HG03066 (cell line): ENCODE measurements at regions not wholly inside any gene's neighbourhood (a gene's known extent, or its start where the extent isn't known, plus 50 kb on each side); places are given as distances from the start of the nearest gene placed in this dataset.

Experiments used
- ATAC-seq: cut with Tn5 transposase; IDR thresholded peaks from one replicate; pipeline ENCODE4 v1.9.1; 2021; ENCODE audit warnings: low read depth; ENCODE audit not compliant: unreplicated experiment

DNA sequence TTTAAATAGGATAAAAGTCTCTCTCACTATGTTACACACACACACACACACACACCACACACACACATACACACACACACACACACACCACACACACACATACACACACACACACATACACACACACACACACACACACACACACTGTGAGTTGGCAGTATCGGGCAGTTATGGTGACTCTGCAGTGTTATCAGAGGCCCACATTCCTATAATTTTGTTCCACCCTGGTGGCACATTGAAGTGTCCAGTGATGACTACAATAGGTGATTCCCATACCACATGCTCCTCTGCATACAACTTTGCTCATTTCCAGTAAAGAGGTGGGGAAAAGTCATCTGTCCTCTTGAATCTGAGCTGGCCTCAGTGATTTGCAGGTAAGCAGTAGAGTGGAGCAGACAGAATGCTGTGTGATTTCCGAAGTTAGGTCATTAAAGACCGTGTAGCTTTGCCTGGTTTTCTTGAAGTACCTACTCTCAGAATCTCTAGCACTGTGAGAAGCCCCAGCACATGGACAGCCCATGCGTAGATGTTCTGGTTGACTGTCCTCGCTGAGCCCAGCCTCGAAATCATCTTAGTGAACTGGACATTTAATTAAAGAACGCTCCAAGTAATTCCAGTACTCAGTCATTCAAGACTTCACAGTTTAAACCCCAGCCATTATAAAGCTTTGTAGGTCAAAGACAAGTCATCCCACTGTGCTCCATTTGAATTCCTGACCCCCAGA lies 836.6 kb upstream of the SOX9 start:
- no peak for ATAC-seq

GRCh38 chr17:71286625-71287024 lies 834.2 kb upstream of the SOX9 start:
- no peak for ATAC-seq

DNA sequence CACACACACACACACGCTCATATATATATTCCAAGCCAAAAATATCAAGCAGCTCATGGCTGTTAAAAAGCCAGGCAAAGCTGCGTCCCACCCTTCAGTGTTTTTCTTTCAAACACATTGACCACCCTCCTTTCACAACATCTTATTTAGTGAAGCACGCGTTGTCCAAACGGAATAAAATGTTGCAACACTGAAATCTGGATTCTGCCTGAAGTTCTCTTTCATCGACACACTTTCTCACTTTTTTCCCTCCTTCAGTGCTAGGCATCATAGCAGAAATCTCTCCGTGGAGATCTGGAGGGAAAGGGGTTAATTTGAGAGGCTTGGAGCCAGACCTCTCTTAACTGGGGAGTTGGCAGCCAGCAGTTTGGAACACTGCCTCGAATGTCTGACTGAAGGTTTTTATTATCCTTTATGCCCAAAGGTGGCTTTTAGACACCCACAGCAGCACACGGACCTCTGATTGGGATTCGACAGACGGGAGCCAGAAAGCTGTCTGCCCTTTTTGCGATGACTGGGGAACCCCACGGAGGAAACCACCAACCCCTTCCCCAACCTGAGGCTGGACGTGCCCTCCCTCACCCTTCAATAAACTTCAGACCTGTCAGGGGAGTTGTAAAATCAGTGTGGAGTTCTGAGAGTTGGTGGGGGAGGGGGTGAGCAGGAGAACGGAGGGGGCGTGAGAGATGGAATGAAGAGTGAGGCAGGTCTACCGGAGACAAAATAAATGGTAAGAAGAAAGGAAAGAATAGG lies 833.6 kb upstream of the SOX9 start:
- no peak for ATAC-seq

DNA sequence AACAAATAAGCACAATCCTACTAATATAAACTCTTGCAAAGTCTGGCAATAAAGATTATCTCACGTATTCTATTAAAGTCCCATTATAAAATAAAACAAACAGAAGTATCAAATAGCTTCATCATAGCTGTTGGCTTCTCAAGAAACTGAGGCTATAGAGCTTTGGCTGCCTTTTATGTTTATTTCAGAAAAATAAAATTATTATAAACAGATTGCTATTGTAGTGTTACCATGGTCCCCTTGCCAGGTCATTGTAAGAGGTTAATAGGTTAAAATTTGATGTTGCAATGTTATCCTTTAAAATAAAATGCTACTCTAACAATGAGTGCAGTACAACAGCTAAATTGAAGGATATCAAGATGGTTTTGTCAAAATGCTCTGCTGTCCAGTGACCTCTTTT lies 828.8 kb upstream of the SOX9 start:
- no peak for ATAC-seq

GRCh38 chr17:71296005-71296404 lies 824.8 kb upstream of the SOX9 start:
- ATAC-seq = no peak

- no peak for ATAC-seq
Measured at GRCh38 chr17:71301063-71301462, 819.8 kb upstream of the SOX9 start.

- ATAC-seq = no peak
Measured at GRCh38 chr17:71302721-71303549, 817.9 kb upstream of the SOX9 start.

- ATAC-seq = no peak
Measured at GRCh38 chr17:71304498-71305158, 816.2 kb upstream of the SOX9 start.

GRCh38 chr17:71313866-71314265 lies 807.0 kb upstream of the SOX9 start:
- no peak for ATAC-seq

DNA sequence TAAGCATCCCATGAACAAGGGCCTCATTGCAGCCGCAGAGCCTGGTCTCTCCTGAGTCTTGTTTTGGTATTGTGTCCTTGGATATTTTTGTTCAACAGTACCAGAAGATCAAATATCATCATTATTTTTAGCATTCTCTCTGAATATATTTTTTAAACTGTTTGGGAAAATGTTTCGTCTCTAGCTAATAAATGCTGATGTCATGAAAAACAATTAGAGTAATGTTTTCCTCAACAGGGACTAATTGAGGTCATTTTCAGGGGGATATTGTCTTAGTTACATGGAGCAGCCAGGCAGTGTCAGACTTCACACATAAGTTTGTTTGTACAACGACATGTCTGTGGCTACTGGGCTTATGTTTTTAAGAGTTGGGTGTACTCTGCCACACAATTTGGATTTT lies 805.3 kb upstream of the SOX9 start:
- ATAC-seq = no peak

GRCh38 chr17:71316176-71316897 lies 804.5 kb upstream of the SOX9 start:
- no peak for ATAC-seq

GRCh38 chr17:71320009-71320796 lies 800.6 kb upstream of the SOX9 start:
- no peak for ATAC-seq

DNA sequence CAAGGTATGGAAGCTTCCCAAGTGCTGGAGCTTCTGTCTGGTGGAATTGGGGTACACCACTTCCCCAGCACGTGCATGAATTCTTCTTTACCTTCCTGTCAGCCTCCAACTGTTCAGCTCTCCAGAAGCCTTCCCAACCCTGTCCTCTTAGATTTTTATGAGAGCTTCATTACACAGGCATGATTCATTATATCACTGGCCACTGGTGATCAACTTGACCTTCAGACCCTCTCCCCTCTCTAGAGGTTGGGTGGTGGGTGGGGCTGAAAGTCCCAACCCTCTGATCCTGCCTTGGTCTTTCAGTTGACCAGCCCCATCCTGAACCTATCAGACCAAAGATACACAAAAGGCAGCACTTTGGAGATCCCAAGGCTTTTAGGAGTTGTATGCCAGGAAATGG lies 795.7 kb upstream of the SOX9 start:
- ATAC-seq = no peak

- no peak for ATAC-seq
Measured at GRCh38 chr17:71325886-71326285, 794.9 kb upstream of the SOX9 start.

- ATAC-seq = no peak
Measured at GRCh38 chr17:71327376-71328059, 793.3 kb upstream of the SOX9 start.

GRCh38 chr17:71329310-71330098 lies 791.3 kb upstream of the SOX9 start:
- no peak for ATAC-seq

DNA sequence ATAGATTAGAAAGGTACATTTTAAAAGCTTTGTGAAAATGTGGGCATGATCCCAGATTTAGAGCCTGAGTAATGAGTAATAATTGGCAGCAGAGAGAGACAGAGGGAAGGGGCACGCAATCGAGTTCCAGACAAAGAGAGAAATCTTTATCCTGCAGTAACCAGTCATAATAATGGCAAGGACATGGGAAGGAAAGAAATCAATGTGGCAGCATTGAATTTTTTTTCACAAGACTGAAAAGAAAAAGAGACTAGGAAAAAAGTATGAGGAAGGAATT lies 790.8 kb upstream of the SOX9 start:
- ATAC-seq = no peak

DNA sequence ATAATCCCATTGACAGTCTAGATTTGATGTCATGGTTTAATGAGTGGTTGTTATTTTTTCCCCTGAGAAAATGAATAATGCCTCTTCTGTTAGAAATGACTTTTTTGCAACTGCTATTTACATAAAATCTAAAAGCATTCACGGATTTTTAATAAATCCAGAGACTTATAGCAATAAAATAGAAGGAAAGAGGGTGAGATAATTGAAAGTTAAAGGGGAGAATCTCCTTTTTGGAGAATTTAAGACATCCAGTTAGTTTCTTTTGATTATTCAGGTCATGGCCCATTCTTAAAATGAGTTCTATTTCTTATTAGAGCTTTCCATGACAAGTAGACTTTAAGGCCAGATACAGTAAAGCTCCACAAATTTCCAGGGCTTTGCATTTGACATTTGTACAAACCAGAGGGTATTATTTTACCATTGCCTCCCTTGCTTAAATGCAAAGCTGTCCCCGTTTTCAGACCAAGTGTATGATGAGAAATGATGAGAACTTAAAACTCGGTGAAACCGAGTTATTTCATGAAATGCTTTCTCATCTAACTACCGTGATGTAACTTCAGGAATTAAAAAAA lies 789.0 kb upstream of the SOX9 start:
- ATAC-seq = no peak
